ENCODE measurements at regions not wholly inside any gene's neighbourhood (a gene's known extent, or its start where the extent isn't known, plus 50 kb on each side); places are given as distances from the start of the nearest gene placed in this dataset.

GRCh38 chrX:5748586-5749150 is 480.0 kb downstream of the NLGN4X start:
- H3K79me2 ChIP-seq: no peaks in the 10 kb centered on the region
- H3K4me1 ChIP-seq: no peaks in the 10 kb centered on the region
- no peak overlapping the region for H3K4me2 ChIP-seq (ENCODE audit: low read length)
- H3K9me3 ChIP-seq (ENCODE audit: control insufficient read depth, low read length): no peaks in the 10 kb centered on the region
- no peak overlapping the region for H3K27ac ChIP-seq
- no peak for TF ChIP-seq CTCF (IDR thresholded peaks at IDR 0.05)
- H2AFZ ChIP-seq: no peak overlapping the region
- no peaks in the 10 kb centered on the region for H3K27me3 ChIP-seq (ENCODE audit: control insufficient read depth, insufficient read depth, low read length)
- no peak overlapping the region for H3K9ac ChIP-seq
- H3K36me3 ChIP-seq (ENCODE audit: control insufficient read depth, insufficient read depth, low read length): no peaks in the 10 kb centered on the region
- no peak overlapping the region for H3K4me3 ChIP-seq (ENCODE audit: low read depth, low read length)

- no peaks in the 10 kb centered on the region for H3K9me3 ChIP-seq (ENCODE audit: control insufficient read depth, low read length)
- H3K4me3 ChIP-seq (ENCODE audit: low read depth, low read length): no peak overlapping the region
- no peak overlapping the region for H3K27ac ChIP-seq
- H3K4me1 ChIP-seq: no peaks in the 10 kb centered on the region
- H2AFZ ChIP-seq: no peak overlapping the region
- TF ChIP-seq CTCF (IDR thresholded peaks at IDR 0.05): no peak
- H3K9ac ChIP-seq: no peak overlapping the region
- H3K27me3 ChIP-seq (ENCODE audit: control insufficient read depth, insufficient read depth, low read length): no peaks in the 10 kb centered on the region
- H3K79me2 ChIP-seq: no peaks in the 10 kb centered on the region
- H3K4me2 ChIP-seq (ENCODE audit: low read length): no peak overlapping the region
- no peaks in the 10 kb centered on the region for H3K36me3 ChIP-seq (ENCODE audit: control insufficient read depth, insufficient read depth, low read length)
Observed at GRCh38 chrX:5746231-5746630, 482.4 kb downstream of the NLGN4X start.

GRCh38 chrX:5733501-5733900 is 495.2 kb downstream of the NLGN4X start:
- H2AFZ ChIP-seq: no peak overlapping the region
- H3K27me3 ChIP-seq (ENCODE audit: control insufficient read depth, insufficient read depth, low read length): no peaks in the 10 kb centered on the region
- no peak overlapping the region for H3K4me2 ChIP-seq (ENCODE audit: low read length)
- H3K27ac ChIP-seq: no peak overlapping the region
- H3K4me3 ChIP-seq (ENCODE audit: low read depth, low read length): no peak overlapping the region
- no peaks in the 10 kb centered on the region for H3K79me2 ChIP-seq
- no peaks in the 10 kb centered on the region for H3K9me3 ChIP-seq (ENCODE audit: control insufficient read depth, low read length)
- no peak for TF ChIP-seq CTCF (IDR thresholded peaks at IDR 0.05)
- H3K9ac ChIP-seq: no peak overlapping the region
- H3K4me1 ChIP-seq: peaks cover 10% of the 10 kb centered on the region
- H3K36me3 ChIP-seq (ENCODE audit: control insufficient read depth, insufficient read depth, low read length): no peaks in the 10 kb centered on the region

GRCh38 chrX:5730556-5730955 is 498.1 kb downstream of the NLGN4X start:
- Histone ChIP-seq H3K36me3 (ENCODE audit: control insufficient read depth, insufficient read depth, low read length) (no peaks in the 10 kb centered on the region), H3K9me3 (ENCODE audit: control insufficient read depth, low read length) (no peaks in the 10 kb centered on the region), H3K27me3 (ENCODE audit: control insufficient read depth, insufficient read depth, low read length) (no peaks in the 10 kb centered on the region), H3K9ac (no peak overlapping the region), H3K4me1 (no peaks in the 10 kb centered on the region), H3K27ac (no peak overlapping the region), H2AFZ (no peak overlapping the region), H3K4me2 (ENCODE audit: low read length) (no peak overlapping the region), H3K4me3 (ENCODE audit: low read depth, low read length) (no peak overlapping the region), H3K79me2 (no peaks in the 10 kb centered on the region)
- no peak for TF ChIP-seq CTCF (IDR thresholded peaks at IDR 0.05)

GRCh38 chrX:5726224-5726623 is 502.4 kb downstream of the NLGN4X start:
- no peak overlapping the region for H3K4me2 ChIP-seq (ENCODE audit: low read length)
- no peaks in the 10 kb centered on the region for H3K4me1 ChIP-seq
- H3K4me3 ChIP-seq (ENCODE audit: low read depth, low read length): no peak overlapping the region
- H3K36me3 ChIP-seq (ENCODE audit: control insufficient read depth, insufficient read depth, low read length): no peaks in the 10 kb centered on the region
- peak overlapping the region; percentile 61 for H3K27ac ChIP-seq
- H3K27me3 ChIP-seq (ENCODE audit: control insufficient read depth, insufficient read depth, low read length): no peaks in the 10 kb centered on the region
- no peaks in the 10 kb centered on the region for H3K9me3 ChIP-seq (ENCODE audit: control insufficient read depth, low read length)
- peak overlapping the region; percentile 13 for H2AFZ ChIP-seq
- TF ChIP-seq CTCF (IDR thresholded peaks at IDR 0.05): no peak
- no peak overlapping the region for H3K9ac ChIP-seq
- no peaks in the 10 kb centered on the region for H3K79me2 ChIP-seq

All from parathyroid adenoma (tissue), 2 donors.